Epithelial cell of proximal tubule (primary cell): ENCODE measurements at regions not wholly inside any gene's neighbourhood (a gene's known extent, or its start where the extent isn't known, plus 50 kb on each side); places are given as distances from the start of the nearest gene placed in this dataset.
A peak's percentile ranks its signal among the peaks of the same experiment; 100 is the strongest.

Experiments used
- DNase-seq: peaks from one replicate; pipeline ENCODE4 v3.0.0-alpha.2; 2011; ENCODE audit warnings: low read depth
- H3K4me3 ChIP-seq: 2 replicates; pipeline ENCODE4 v1.5.1; 2011; ENCODE audit warnings: low read depth, mild to moderate bottlenecking, low read length
- CTCF ChIP-seq: conservative IDR thresholded peaks from 2 replicates; pipeline ENCODE4 v1.5.1; 2012; ENCODE audit warnings: low read depth, mild to moderate bottlenecking, low read length

- no peak for DNase-seq
- TF ChIP-seq CTCF, result no peak
- no peak overlapping the region for H3K4me3 ChIP-seq
Observed at GRCh38 chr2:53067056-53067455, 700.5 kb upstream of the CHAC2 start.

- no peak for TF ChIP-seq CTCF
- DNase-seq, result no peak
Observed at GRCh38 chr2:53064154-53064553, 703.5 kb upstream of the CHAC2 start.

GRCh38 chr2:53058526-53058925 lies 709.1 kb upstream of the CHAC2 start:
- DNase-seq, result peak; percentile 64
- H3K4me3 ChIP-seq, result no peak overlapping the region
- no peak for TF ChIP-seq CTCF

More at GRCh38 chr2:53064154-53064553, 703.5 kb upstream of the CHAC2 start:
- H3K4me3 ChIP-seq, result no peak overlapping the region

GRCh38 chr2:53053937-53054336 lies 713.7 kb upstream of the CHAC2 start:
- no peak overlapping the region for H3K4me3 ChIP-seq
- DNase-seq, result no peak
- TF ChIP-seq CTCF, result no peak

GRCh38 chr2:53051157-53051556 lies 716.4 kb upstream of the CHAC2 start:
- no peak for TF ChIP-seq CTCF
- no peak for DNase-seq

GRCh38 chr2:53040536-53041229 lies 726.9 kb upstream of the CHAC2 start:
- no peak overlapping the region for H3K4me3 ChIP-seq
- TF ChIP-seq CTCF, result peak; percentile 26
- no peak for DNase-seq

More at GRCh38 chr2:53051157-53051556, 716.4 kb upstream of the CHAC2 start:
- no peak overlapping the region for H3K4me3 ChIP-seq

GRCh38 chr2:53036196-53036595 lies 731.4 kb upstream of the CHAC2 start:
- DNase-seq, result peak; percentile 71
- TF ChIP-seq CTCF, result no peak

More at GRCh38 chr2:53036196-53036595, 731.4 kb upstream of the CHAC2 start:
- no peak overlapping the region for H3K4me3 ChIP-seq
